Mesodermal cell (in vitro differentiated cells): ENCODE measurements at regions not wholly inside any gene's neighbourhood (a gene's known extent, or its start where the extent isn't known, plus 50 kb on each side); places are given as distances from the start of the nearest gene placed in this dataset.

Experiments
- H3K27ac ChIP-seq: 2 replicates; pipeline ENCODE4 v1.7.0; 2013; ENCODE audit warnings: mild to moderate bottlenecking, low read depth, low read length, moderate library complexity; ENCODE audit not compliant: severe bottlenecking
- H3K36me3 ChIP-seq: 2 replicates; pipeline ENCODE4 v1.7.1; 2013; ENCODE audit warnings: mild to moderate bottlenecking, low read length, moderate library complexity; ENCODE audit not compliant: control insufficient read depth, insufficient read depth
- H3K4me1 ChIP-seq: one replicate; pipeline ENCODE4 v1.7.1; 2013; ENCODE audit warnings: mild to moderate bottlenecking, low read length; ENCODE audit not compliant: insufficient read depth, control insufficient read depth, poor library complexity, severe bottlenecking
- H3K4me3 ChIP-seq: 2 replicates; pipeline ENCODE4 v1.7.0; 2013; ENCODE audit warnings: low read length, control low read depth, mild to moderate bottlenecking; ENCODE audit not compliant: insufficient read depth, poor library complexity, severe bottlenecking; ENCODE audit errors: extremely low read depth
- H3K9me3 ChIP-seq: 2 replicates; pipeline ENCODE4 v1.7.1; 2013; ENCODE audit warnings: mild to moderate bottlenecking, low read length, moderate library complexity; ENCODE audit not compliant: control insufficient read depth
- WGBS, 2 experiments: methylation state at CpG; one replicate each; pipeline ENCODE4 v1.1.5; 2013; ENCODE audit warnings: missing lambda C conversion rate in 2 of 2; ENCODE audit not compliant: insufficient coverage in 2 of 2; 5-methylcytosine and 5-hydroxymethylcytosine counted together

- Histone ChIP-seq H3K27ac (peak overlapping the region; percentile 90), H3K4me1 (peaks cover 37% of the 10 kb centered on the region), H3K36me3 (no peaks in the 10 kb centered on the region), H3K9me3 (no peaks in the 10 kb centered on the region), H3K4me3 (no peak overlapping the region)
- 82% methylated on average over 2 of the region's 4 CpGs; no CpG with 5 or more reads in 1 of the 2 experiments for WGBS, 2 experiments
These were observed 214.5 kb upstream of the CITED2 start for GRCh38 chr6:139588734-139589593.

DNA sequence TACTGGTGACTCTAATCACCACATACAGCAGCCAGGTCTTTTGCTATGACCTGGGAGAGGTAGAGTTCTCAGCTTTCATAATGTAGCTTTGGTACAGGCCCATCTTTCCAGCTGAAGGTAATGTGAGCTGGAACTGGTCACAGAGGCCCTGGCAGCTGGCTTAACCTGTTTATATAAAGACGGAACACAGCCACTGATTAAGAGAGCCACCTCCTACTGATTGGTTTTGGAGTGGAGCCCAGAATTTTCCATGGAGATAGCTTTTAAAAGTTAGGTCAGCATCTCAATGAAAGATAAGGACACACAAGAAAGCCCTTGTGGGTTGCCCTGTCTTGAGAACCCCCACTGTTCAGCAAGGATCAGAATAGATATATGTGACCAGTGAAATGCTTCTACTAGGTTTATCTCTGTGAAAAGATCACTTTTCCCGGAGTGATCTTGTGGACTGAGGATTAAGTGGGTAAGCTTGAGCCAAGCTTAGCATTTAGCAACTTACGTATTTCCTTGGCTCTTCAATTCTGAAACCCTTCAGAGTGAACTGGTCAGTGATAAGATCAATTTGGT is 213.7 kb upstream of the CITED2 start:
- H3K4me1 ChIP-seq: peaks cover 42% of the 10 kb centered on the region
- 42 to 50% methylated on average over 2 to 3 of the region's 3 CpGs for WGBS, 2 experiments
- H3K4me3 ChIP-seq: no peak overlapping the region
- H3K36me3 ChIP-seq: no peaks in the 10 kb centered on the region
- no peaks in the 10 kb centered on the region for H3K9me3 ChIP-seq
- H3K27ac ChIP-seq: peak overlapping the region; percentile 90

- Histone ChIP-seq H3K4me3 (no peak overlapping the region), H3K9me3 (no peaks in the 10 kb centered on the region), H3K4me1 (peaks cover 49% of the 10 kb centered on the region), H3K36me3 (no peaks in the 10 kb centered on the region), H3K27ac (peak overlapping the region; percentile 90)
- whole genome bisulfite sequencing, 2 experiments: 72 to 89% methylated on average over 4 of the region's 6 CpGs
These were observed 213.0 kb upstream of the CITED2 start for GRCh38 chr6:139587469-139587868.

GRCh38 chr6:139586273-139586672 is 211.8 kb upstream of the CITED2 start:
- Histone ChIP-seq H3K4me1 (peaks cover 51% of the 10 kb centered on the region), H3K27ac (no peak overlapping the region)
- 93% methylated on average over 2 to 3 of the region's 3 CpGs for WGBS, 2 experiments

GRCh38 chr6:139584599-139584998 is 210.2 kb upstream of the CITED2 start:
- Histone ChIP-seq H3K27ac (no peak overlapping the region), H3K4me3 (no peak overlapping the region), H3K4me1 (peaks cover 44% of the 10 kb centered on the region), H3K36me3 (no peaks in the 10 kb centered on the region), H3K9me3 (no peaks in the 10 kb centered on the region)
- no CpG with 5 or more reads among the region's 1 CpG for WGBS, 2 experiments

More at GRCh38 chr6:139586273-139586672, 211.8 kb upstream of the CITED2 start:
- Histone ChIP-seq H3K9me3 (no peaks in the 10 kb centered on the region), H3K36me3 (no peaks in the 10 kb centered on the region), H3K4me3 (no peak overlapping the region)

DNA sequence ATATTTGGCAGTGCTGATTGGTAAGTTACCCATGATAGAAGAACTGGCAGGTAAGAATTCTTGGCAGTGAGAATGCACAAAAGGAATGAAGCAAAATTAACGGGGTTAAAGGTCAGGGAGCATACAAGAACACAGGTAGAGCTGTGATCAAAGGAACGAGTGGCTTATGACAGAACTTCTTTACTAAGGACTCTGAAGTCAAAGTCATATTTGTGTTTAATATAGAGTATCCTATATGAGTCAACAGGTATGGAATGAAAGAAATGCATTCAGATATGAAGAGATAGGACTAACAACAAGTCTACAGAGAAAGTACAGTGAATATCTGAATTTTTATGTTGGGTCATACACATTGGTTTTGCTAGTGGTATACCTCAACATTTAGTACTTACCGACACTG is 209.0 kb upstream of the CITED2 start:
- H3K36me3 ChIP-seq: no peaks in the 10 kb centered on the region
- H3K4me3 ChIP-seq: no peak overlapping the region
- no peaks in the 10 kb centered on the region for H3K9me3 ChIP-seq
- H3K27ac ChIP-seq: no peak overlapping the region
- WGBS, 2 experiments: 100% methylated on average over 1 of the region's 3 CpGs; no CpG with 5 or more reads in 1 of the 2 experiments
- H3K4me1 ChIP-seq: peaks cover 37% of the 10 kb centered on the region

DNA sequence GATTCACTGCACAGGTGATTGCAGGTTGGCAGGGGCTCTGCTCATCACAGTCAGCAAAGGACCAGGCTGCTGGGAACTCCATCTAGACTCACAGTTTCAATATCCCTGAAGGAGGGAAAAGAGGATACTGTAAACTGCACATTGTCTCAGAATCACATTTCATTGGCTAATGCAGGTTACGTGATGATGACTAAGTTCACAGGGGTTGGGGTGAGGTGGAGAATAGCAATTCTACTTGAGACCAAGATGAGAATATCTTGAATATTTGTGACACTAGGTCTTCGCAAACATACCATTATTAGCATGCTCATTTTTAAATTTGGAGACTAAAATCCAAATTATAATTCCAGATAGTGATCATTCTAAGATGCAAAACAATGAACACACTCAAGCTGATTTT is 208.5 kb upstream of the CITED2 start:
- WGBS, 2 experiments: 100% methylated on average over 1 of the region's 2 CpGs; no CpG with 5 or more reads in 1 of the 2 experiments
- H3K4me3 ChIP-seq: no peak overlapping the region

GRCh38 chr6:139581485-139581865 is 207.0 kb upstream of the CITED2 start:
- Histone ChIP-seq H3K4me3 (no peak overlapping the region), H3K27ac (no peak overlapping the region), H3K4me1 (peaks cover 38% of the 10 kb centered on the region), H3K36me3 (no peaks in the 10 kb centered on the region), H3K9me3 (no peaks in the 10 kb centered on the region)

More for the DNA sequence above, 208.5 kb upstream of the CITED2 start:
- peaks cover 37% of the 10 kb centered on the region for H3K4me1 ChIP-seq
- H3K27ac ChIP-seq: no peak overlapping the region
- H3K9me3 ChIP-seq: no peaks in the 10 kb centered on the region
- H3K36me3 ChIP-seq: no peaks in the 10 kb centered on the region

DNA sequence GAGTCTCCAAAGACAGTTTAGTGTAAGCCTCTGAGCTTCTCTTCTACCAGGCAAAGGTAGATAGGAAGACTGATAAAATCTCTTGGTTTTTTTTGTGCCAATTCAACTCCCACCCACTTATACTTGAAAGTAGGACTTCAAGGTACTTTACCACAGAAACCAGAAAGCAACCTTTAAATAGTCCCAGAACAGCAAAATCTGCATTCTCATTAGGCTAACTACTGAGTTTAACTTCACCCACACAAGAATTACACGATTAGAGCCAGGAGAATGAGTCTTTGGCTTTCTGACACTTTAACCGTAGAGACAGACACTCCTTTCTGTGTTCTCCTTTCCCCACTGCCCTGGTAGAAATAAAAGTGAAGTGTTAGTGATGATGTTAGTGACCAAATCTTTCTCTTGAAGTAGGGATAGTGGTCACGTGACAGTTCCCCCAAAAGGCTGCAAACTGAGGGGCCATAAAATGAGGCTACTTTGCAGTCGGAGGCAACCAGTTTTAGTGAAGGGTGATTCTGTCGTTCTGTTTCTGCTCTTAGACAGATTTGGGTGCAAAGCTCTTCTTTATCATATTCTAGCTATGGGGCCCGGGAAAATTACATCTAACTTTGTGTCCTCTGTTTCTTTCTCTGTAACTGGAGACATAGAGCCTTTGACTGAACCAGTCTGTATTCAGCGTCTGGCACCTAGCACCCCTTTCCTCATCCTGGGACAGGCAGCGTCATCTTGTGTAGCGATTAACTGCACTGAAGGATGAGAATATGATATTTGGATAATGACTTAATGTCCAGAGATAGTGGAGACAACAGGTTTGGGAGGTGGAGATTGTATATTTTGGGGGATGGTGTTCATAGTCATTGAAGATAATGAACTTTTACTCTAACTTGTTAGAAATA is 206.4 kb upstream of the CITED2 start:
- H3K36me3 ChIP-seq: no peaks in the 10 kb centered on the region
- H3K27ac ChIP-seq: no peak overlapping the region
- H3K9me3 ChIP-seq: no peaks in the 10 kb centered on the region
- no peak overlapping the region for H3K4me3 ChIP-seq
- 91 to 92% methylated on average over 7 to 8 of the region's 9 CpGs for WGBS, 2 experiments
- peaks cover 31% of the 10 kb centered on the region for H3K4me1 ChIP-seq

- Histone ChIP-seq H3K9me3 (peaks cover 8% of the 10 kb centered on the region), H3K36me3 (no peaks in the 10 kb centered on the region), H3K27ac (peak overlapping the region; percentile 82), H3K4me3 (no peak overlapping the region), H3K4me1 (peaks cover 23% of the 10 kb centered on the region)
- 81 to 98% methylated on average over 4 to 5 of the region's 7 CpGs for WGBS, 2 experiments
These were observed 203.5 kb upstream of the CITED2 start for GRCh38 chr6:139577763-139578604.
